ENCODE measurements at regions not wholly inside any gene's neighbourhood (a gene's known extent, or its start where the extent isn't known, plus 50 kb on each side); places are given as distances from the start of the nearest gene placed in this dataset.
"Not testable (repeated sequence)": the region's sequence is repeated elsewhere in the genome, so short reads cannot be mapped to it uniquely, and the experiment has no call there.

DNA sequence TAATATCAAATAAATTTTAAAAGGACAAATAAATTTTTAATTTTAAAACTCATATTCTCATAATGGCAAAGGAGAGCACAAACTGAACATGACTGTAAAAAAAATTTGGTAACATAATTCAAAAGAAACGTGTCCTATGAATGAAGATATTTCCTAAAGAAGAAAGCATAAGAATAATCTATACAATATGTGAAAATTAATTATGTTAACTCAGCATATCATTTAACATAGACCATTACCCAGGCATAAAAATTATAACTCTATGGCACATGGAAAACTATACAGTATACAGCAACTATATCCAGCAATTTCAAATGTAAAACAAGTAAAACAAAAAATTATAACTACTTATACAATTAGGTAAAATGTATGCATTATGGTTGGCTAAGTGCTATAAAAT is 288.1 kb downstream of the SUCLG1 start:
- Mint-ChIP-seq H3K9me3 (ENCODE audit: low read depth) (no peaks in the 10 kb centered on the region), H3K4me3 (no peak overlapping the region), H3K4me1 (no peaks in the 10 kb centered on the region), H3K27ac (no peak overlapping the region), H3K27me3 (peaks cover 8% of the 10 kb centered on the region), H3K36me3 (ENCODE audit: low read depth) (no peaks in the 10 kb centered on the region)
- ChIA-PET CTCF (no interaction called here), POLR2A (no interaction called here)
- no peak for ATAC-seq
- intact Hi-C loops (cut with DNase I, micrococcal nuclease): no loop called here
- DNase-seq: no peak

DNA sequence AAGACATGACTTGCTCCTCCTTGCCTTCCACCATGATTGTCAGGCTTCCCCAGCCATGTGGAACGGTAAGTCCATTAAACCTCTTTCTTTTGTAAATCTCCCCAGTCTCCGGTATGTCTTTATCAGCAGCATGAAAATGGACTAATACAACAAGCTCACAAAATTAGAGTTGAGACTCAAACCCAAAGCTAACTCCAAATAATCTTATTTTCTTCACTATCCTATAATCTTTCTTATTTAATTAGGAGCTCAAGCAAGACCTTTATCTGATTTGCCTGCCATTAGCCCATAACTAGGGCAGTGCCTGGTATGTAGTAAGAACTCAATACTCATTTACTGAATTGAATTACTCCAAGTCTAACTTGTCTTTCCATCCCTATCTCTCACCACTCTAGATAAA is 289.2 kb downstream of the SUCLG1 start:
- H3K36me3 Mint-ChIP-seq (ENCODE audit: low read depth): no peaks in the 10 kb centered on the region
- H3K27ac Mint-ChIP-seq: no peak overlapping the region
- no peaks in the 10 kb centered on the region for H3K9me3 Mint-ChIP-seq (ENCODE audit: low read depth)
- DNase-seq: no peak
- POLR2A ChIA-PET: no interaction called here
- H3K4me3 Mint-ChIP-seq: no peak overlapping the region
- no peak for ATAC-seq
- H3K27me3 Mint-ChIP-seq: peaks cover 8% of the 10 kb centered on the region
- CTCF ChIA-PET: no interaction called here
- H3K4me1 Mint-ChIP-seq: no peaks in the 10 kb centered on the region
- intact Hi-C loops (cut with DNase I, micrococcal nuclease): no loop called here

DNA sequence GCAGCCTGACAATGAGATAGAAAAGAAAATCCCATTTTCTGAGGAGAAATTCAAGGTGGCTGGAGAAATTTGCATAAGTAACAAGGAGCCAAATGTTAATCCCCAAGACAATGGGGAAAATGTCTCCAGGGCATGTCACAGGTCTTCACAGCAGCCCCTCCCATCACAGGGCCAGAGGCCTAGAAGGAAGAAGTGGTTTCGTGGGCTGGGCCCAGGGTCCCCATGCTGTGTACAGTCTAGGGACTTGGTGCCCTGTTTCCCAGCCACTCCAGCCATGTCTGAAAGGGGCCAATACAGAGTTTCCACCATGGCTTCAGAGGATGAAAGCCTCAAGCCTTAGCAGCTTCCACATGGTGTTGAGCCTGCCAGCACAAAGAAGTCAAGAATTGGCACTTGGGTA is 290.5 kb downstream of the SUCLG1 start:
- H3K4me1 Mint-ChIP-seq; POLR2A ChIA-PET; H3K4me3 Mint-ChIP-seq; intact Hi-C loops (cut with DNase I, micrococcal nuclease); H3K27ac Mint-ChIP-seq; DNase-seq; H3K36me3 Mint-ChIP-seq (ENCODE audit: low read depth); CTCF ChIA-PET; ATAC-seq; H3K9me3 Mint-ChIP-seq (ENCODE audit: low read depth); H3K27me3 Mint-ChIP-seq: not testable (repeated sequence)

DNA sequence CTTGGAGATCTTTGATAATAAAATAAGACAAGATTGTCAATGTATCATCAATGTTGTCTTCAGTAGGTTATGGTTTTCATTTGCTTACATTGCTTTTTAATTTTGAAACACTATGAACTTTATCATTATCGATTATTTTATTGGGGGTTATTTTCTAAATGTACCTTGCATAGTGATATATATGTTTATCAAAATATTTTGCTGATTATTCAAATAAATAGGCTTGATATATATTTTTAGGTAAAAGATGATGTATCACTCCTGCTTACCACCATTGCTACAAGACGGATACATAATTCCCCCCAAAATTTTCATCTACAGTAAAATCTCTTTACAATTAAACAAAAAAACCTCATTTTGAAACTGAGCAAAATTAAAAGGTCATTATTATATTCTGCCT is 293.8 kb downstream of the SUCLG1 start:
- Mint-ChIP-seq H3K27ac (no peak overlapping the region), H3K4me3 (no peak overlapping the region), H3K27me3 (peaks cover 8% of the 10 kb centered on the region), H3K4me1 (no peaks in the 10 kb centered on the region), H3K9me3 (ENCODE audit: low read depth) (no peaks in the 10 kb centered on the region), H3K36me3 (ENCODE audit: low read depth) (no peaks in the 10 kb centered on the region)
- CTCF ChIA-PET: no interaction called here
- intact Hi-C loops (cut with DNase I, micrococcal nuclease): no loop called here
- no peak for ATAC-seq
- no peak for DNase-seq
- POLR2A ChIA-PET: no interaction called here

DNA sequence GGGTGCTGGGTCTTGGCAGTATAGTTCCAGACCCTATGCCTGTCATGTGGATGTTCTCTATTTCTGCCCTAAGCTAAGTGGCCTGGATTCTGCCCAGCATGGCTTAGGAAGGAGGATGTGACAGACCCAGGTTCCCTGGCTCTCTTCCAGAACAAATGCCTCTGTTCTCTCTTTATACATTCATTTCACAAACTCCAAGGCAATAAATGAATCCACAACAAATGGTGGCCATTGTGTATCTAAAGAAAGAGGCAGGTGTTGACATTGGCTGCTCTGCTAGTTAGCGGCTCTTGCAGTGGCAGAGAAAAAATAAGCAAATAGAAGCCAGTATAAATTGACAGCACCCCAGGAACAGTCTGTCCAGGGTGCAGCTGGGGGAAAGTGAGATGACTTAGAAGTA is 298.6 kb downstream of the SUCLG1 start:
- Mint-ChIP-seq H3K27me3 (peaks cover 13% of the 10 kb centered on the region), H3K4me3 (no peak overlapping the region), H3K9me3 (ENCODE audit: low read depth) (no peaks in the 10 kb centered on the region), H3K27ac (no peak overlapping the region), H3K4me1 (no peaks in the 10 kb centered on the region), H3K36me3 (ENCODE audit: low read depth) (no peaks in the 10 kb centered on the region)
- CTCF ChIA-PET: no interaction called here
- ATAC-seq (no peak), DNase-seq (no peak)
- POLR2A ChIA-PET: no interaction called here
- intact Hi-C loops (cut with DNase I, micrococcal nuclease): no loop called here

DNA sequence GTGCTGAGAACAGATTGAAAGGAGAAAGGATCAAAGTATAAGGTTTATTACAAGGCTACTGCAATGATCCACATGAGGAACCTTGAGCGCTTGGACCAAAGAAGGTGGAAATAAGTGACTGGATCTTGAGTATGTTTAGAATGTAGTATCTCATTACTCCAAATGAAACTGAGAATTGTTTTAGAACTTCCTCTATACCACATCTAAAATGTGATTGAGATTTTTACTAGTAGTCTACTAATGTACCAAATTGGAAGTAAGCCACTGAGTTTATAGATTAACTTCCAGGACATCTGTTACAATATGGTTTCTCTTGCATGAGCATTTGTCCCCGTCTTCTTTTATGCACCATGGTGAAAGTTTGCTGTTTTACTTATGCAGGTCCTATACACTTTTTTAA is 300.5 kb downstream of the SUCLG1 start:
- no peak for DNase-seq
- CTCF ChIA-PET: no interaction called here
- ATAC-seq: no peak
- H3K27me3 Mint-ChIP-seq: peaks cover 10% of the 10 kb centered on the region
- POLR2A ChIA-PET: no interaction called here
- H3K4me1 Mint-ChIP-seq: no peaks in the 10 kb centered on the region
- intact Hi-C loops (cut with DNase I, micrococcal nuclease): no loop called here
- no peaks in the 10 kb centered on the region for H3K9me3 Mint-ChIP-seq (ENCODE audit: low read depth)
- H3K36me3 Mint-ChIP-seq (ENCODE audit: low read depth): no peaks in the 10 kb centered on the region
- no peak overlapping the region for H3K27ac Mint-ChIP-seq
- H3K4me3 Mint-ChIP-seq: no peak overlapping the region

DNA sequence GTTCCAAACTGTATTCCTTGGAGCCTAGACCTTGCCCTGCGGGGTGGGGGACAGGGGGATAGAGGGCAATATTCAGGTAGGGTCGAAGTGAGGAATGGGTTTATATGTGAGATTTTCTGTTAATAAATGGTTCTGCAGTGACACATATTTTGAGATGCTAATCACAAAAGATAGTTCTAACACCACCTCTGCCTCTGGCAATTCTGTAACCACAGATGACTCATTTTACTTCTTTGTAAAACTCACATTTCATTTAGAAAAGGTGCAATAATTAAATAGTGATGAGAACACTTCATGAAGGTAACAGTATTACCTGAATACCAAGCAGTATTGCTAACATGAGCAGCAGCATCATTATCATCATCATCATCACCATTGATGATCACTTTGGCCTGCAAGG is 306.6 kb downstream of the SUCLG1 start:
- no peak for DNase-seq
- Mint-ChIP-seq H3K4me3 (no peak overlapping the region), H3K4me1 (no peaks in the 10 kb centered on the region), H3K27ac (no peak overlapping the region), H3K27me3 (no peaks in the 10 kb centered on the region), H3K36me3 (ENCODE audit: low read depth) (no peaks in the 10 kb centered on the region), H3K9me3 (ENCODE audit: low read depth) (no peaks in the 10 kb centered on the region)
- intact Hi-C loops (cut with DNase I, micrococcal nuclease): no loop called here
- ChIA-PET CTCF (no interaction called here), POLR2A (no interaction called here)
- ATAC-seq: no peak

DNA sequence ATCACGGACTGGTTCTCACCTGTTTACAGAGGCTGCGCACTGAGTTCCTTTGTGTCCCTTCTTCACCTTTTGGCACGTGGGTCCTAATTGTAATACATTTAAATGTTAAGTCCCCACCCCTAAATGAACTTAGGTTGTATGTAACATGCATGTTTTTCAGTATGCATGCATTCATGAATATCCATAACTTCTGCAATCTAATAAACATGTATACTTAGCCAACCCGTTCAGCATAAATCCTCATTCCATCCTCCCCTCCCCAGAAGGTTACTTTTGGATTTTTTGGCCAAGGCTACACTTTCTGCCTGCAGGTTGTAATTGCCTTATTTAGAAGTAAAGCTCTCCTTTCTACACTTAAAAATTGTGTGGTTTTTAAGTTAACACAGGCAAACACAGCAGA is 314.7 kb downstream of the SUCLG1 start:
- Mint-ChIP-seq H3K9me3 (ENCODE audit: low read depth) (no peaks in the 10 kb centered on the region), H3K4me3 (no peak overlapping the region), H3K4me1 (no peaks in the 10 kb centered on the region), H3K27ac (no peak overlapping the region), H3K36me3 (ENCODE audit: low read depth) (no peaks in the 10 kb centered on the region), H3K27me3 (peaks cover 11% of the 10 kb centered on the region)
- CTCF ChIA-PET: no interaction called here
- POLR2A ChIA-PET: no interaction called here
- ATAC-seq (no peak), DNase-seq (no peak)
- intact Hi-C loops (cut with DNase I, micrococcal nuclease): no loop called here

DNA sequence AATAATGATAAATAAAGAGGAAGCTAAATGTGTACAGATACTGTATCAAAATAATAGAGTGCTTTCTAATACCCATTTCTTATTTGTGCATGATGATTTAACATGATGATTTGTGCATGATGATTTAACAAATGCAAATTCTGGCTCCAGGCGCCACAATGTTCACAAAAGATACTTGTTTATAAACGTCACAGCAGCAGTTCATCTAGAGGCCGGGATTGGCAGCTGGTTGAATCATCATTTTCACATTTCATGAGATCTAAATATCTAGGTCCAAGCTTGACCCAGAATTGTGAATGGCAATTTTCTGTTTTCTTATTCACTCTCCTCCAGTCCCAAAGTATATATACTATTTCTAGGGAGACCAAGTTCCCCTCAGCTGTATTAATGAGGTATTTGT is 322.0 kb downstream of the SUCLG1 start:
- Mint-ChIP-seq H3K4me3 (no peak overlapping the region), H3K9me3 (ENCODE audit: low read depth) (no peaks in the 10 kb centered on the region), H3K36me3 (ENCODE audit: low read depth) (no peaks in the 10 kb centered on the region), H3K27me3 (peaks cover 6% of the 10 kb centered on the region), H3K27ac (no peak overlapping the region), H3K4me1 (no peaks in the 10 kb centered on the region)
- intact Hi-C loops (cut with DNase I, micrococcal nuclease): no loop called here
- ChIA-PET CTCF (interaction anchor here (0.7 kb wide), 1 partner anchor 176 kb away, joined by 3 read pairs; no protein-coding TSS in a partner anchor), POLR2A (no interaction called here)
- no peak for DNase-seq
- ATAC-seq: no peak

DNA sequence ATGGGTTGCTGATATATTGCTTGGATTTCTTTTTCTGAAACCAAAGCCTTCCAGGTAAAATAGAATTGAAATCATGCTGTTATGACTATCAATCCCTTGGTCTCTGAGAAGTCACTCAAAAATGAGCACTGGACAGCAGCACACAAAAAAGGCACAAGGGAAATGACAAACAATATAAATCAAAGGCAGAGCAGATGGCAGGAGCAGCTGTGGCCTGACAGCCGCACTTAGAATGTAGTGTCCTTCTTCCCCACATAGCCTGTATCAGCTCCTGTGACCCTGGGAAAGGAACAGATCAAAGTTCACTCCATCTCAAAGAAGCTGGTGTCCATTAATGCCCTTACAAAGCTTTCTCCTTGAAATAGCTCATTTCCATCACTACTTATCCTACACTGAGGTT is 326.7 kb downstream of the SUCLG1 start:
- Mint-ChIP-seq H3K9me3 (ENCODE audit: low read depth) (peaks cover 2% of the 10 kb centered on the region), H3K4me1 (no peaks in the 10 kb centered on the region), H3K4me3 (no peak overlapping the region), H3K27me3 (peaks cover 11% of the 10 kb centered on the region), H3K27ac (no peak overlapping the region), H3K36me3 (ENCODE audit: low read depth) (no peaks in the 10 kb centered on the region)
- ChIA-PET CTCF (no interaction called here), POLR2A (no interaction called here)
- ATAC-seq: no peak
- intact Hi-C loops (cut with DNase I, micrococcal nuclease): no loop called here
- DNase-seq: no peak

DNA sequence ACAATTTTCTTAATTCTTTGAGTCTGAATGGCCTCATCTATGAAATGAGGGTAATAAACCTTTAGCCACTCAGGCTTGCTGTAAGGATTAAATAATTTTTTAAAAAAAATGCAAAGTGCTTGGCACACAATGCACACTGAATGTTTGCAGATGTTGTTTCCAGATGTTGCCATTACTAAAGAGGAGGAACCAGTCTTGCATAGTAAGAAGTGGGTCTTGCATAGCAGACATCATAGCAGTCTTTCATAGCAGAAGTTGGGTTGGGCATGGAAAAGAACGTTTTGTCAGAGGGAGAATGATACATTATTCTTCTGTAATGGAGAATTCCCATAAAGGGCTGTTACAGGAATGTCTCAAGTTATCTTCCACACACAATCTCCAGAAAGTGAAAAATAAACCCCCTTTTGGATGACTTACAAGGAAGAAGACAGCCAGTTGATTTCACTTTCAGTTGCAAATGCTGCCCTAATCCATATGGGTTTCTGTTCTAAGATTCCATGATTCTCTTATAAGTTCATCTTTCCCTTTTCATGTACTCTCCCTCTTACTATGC is 327.7 kb downstream of the SUCLG1 start:
- intact Hi-C loops (cut with DNase I, micrococcal nuclease): no loop called here
- ChIA-PET POLR2A (no interaction called here), CTCF (no interaction called here)
- ATAC-seq (no peak), DNase-seq (no peak)
- Mint-ChIP-seq H3K27me3 (peaks cover 13% of the 10 kb centered on the region), H3K36me3 (ENCODE audit: low read depth) (no peaks in the 10 kb centered on the region), H3K27ac (no peak overlapping the region), H3K4me3 (no peak overlapping the region), H3K4me1 (no peaks in the 10 kb centered on the region), H3K9me3 (ENCODE audit: low read depth) (peaks cover 2% of the 10 kb centered on the region)

DNA sequence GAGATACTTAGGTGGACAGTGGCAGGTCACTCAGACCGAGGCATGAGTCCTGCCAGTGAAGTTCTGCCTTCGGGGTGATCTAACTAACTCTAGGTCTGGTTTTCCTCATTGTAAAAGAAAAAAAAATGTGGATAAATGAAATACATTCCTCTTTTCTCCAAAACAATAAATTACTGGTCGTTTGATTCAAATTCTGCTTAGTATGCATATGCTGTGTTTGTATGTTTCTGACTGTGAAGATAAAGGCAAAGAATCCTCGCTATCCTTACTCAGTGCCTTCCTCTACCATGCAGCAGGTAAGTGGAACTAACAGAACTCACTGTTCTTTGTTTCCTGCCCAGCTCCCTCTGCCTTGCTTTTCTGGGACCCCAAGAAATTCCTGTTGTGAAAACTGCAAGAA is 330.1 kb downstream of the SUCLG1 start:
- ChIA-PET CTCF (no interaction called here), POLR2A (no interaction called here)
- Mint-ChIP-seq H3K9me3 (ENCODE audit: low read depth) (peaks cover 2% of the 10 kb centered on the region), H3K27ac (no peak overlapping the region), H3K4me3 (no peak overlapping the region), H3K27me3 (peaks cover 10% of the 10 kb centered on the region), H3K4me1 (no peaks in the 10 kb centered on the region), H3K36me3 (ENCODE audit: low read depth) (no peaks in the 10 kb centered on the region)
- DNase-seq (no peak), ATAC-seq (no peak)
- intact Hi-C loops (cut with DNase I, micrococcal nuclease): no loop called here

DNA sequence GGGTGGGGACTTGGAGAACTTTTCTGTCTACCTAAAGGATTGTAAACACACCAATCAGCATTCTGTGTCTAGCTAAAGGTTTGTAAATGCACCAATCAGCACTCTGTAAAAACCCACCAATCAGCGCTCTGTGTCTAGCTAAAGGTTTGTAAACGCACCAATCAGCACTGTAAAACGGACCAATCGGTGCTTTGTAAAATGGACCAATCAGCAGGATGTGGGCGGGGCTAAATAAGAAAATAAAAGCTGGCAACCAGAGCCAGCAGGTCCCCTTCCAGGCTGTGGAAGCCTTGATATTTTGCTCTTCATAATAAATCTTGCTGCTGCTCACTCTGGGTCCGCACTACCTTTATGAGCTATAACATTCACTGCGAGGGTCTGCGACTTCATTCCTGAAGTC is 331.3 kb downstream of the SUCLG1 start:
- POLR2A ChIA-PET; H3K9me3 Mint-ChIP-seq (ENCODE audit: low read depth); H3K27ac Mint-ChIP-seq: not testable (repeated sequence)

More for the DNA sequence above, 331.3 kb downstream of the SUCLG1 start:
- ATAC-seq; CTCF ChIA-PET; H3K4me1 Mint-ChIP-seq; DNase-seq; H3K36me3 Mint-ChIP-seq (ENCODE audit: low read depth); intact Hi-C loops (cut with DNase I, micrococcal nuclease); H3K4me3 Mint-ChIP-seq: not testable (repeated sequence)
- H3K27me3 Mint-ChIP-seq: peaks cover 11% of the 10 kb centered on the region

All from activated CD4-positive, alpha-beta T cell treated with anti-CD3 and anti-CD28 coated beads for 36 hours (primary cell).